Kidney epithelial cell (primary cell): ENCODE measurements at regions not wholly inside any gene's neighbourhood (a gene's known extent, or its start where the extent isn't known, plus 50 kb on each side); places are given as distances from the start of the nearest gene placed in this dataset.
"Not testable (repeated sequence)": the region's sequence is repeated elsewhere in the genome, so short reads cannot be mapped to it uniquely, and the experiment has no call there.

ENCODE experiments used
- DNase-seq: peaks from one replicate; pipeline ENCODE4 v3.0.0-alpha.2; 2010; ENCODE audit warnings: low read depth
- H3K27me3 ChIP-seq: 2 replicates; pipeline ENCODE4 v1.6.0; 2011; ENCODE audit warnings: low read length; ENCODE audit not compliant: control insufficient read depth, insufficient read depth
- H3K36me3 ChIP-seq: 2 replicates; pipeline ENCODE4 v1.5.1; 2011; ENCODE audit warnings: low read length; ENCODE audit not compliant: control insufficient read depth, insufficient read depth
- H3K4me3 ChIP-seq: 2 replicates; pipeline ENCODE4 v1.5.1; 2011; ENCODE audit warnings: low read depth, mild to moderate bottlenecking, control low read depth, low read length
- CTCF ChIP-seq: IDR thresholded peaks from 2 replicates; pipeline ENCODE4 v1.5.1; 2011; ENCODE audit warnings: mild to moderate bottlenecking, moderate library complexity, low read length, control low read depth, inconsistent platforms; ENCODE audit not compliant: insufficient read depth, poor library complexity, severe bottlenecking

DNA sequence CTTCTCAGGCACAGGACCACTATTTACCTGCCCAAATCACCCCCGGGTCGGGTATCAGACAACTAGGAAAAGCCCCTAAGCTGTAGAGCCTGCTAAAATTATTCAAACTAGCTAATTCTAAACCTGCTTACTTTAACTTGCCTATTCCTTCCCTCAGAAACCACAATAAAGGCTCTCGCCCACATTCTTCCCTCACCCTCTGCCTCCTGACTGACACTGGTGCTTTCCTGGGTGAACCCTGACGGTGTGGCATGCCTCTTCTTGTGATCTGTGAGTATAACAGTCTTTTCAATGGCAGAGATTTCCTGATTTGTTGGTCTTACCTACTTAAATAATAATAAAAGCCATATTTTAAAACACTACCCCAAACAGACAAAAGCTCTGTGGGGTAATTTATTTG, 209.4 kb upstream of the XIST start:
- H3K27me3 ChIP-seq: no peaks in the 10 kb centered on the region
- no peak overlapping the region for H3K4me3 ChIP-seq
- no peaks in the 10 kb centered on the region for H3K36me3 ChIP-seq
- no peak for TF ChIP-seq CTCF
- no peak for DNase-seq

GRCh38 chrX:74049126-74049525, 196.6 kb upstream of the XIST start:
- H3K36me3 ChIP-seq: no peaks in the 10 kb centered on the region
- no peak for TF ChIP-seq CTCF
- H3K4me3 ChIP-seq: no peak overlapping the region
- no peaks in the 10 kb centered on the region for H3K27me3 ChIP-seq
- DNase-seq: no peak

- not testable (repeated sequence) for H3K36me3 ChIP-seq, H3K4me3 ChIP-seq, H3K27me3 ChIP-seq, DNase-seq
Measured at GRCh38 chrX:74034066-74034465, 181.6 kb upstream of the XIST start.

DNA sequence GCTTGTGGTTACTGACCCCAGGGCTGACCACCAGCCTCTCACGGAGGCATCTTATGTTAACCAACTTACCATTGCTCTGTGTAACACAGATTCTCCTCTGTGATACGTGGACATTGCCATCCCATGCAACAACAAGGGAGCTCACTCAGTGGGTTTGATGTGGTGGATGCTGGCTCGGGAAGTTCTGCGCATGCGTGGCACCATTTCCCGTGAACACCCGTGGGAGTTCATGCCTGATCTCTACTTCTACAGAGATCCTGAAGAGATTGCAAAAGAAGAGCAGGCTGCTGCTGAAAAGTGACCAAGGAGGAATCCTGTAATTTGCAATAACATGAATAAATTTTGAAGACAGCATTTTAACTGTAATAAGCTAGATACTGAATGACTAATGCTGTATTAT, 179.0 kb upstream of the XIST start:
- not testable (repeated sequence) for DNase-seq, H3K36me3 ChIP-seq, H3K27me3 ChIP-seq, H3K4me3 ChIP-seq

DNA sequence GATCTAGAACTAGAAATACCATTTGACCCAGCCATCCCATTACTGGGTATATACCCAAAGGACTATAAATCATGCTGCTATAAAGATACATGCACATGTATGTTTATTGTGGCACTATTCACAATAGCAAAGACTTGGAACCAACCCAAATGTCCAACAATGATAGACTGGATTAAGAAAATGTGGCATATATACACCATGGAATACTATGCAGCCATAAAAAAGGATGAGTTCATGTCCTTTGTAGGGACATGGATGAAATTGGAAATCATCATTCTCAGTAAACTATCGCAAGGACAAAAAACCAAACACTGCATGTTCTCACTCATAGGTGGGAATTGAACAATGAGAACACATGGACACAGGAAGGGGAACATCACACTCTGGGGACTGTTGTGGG, 178.3 kb upstream of the XIST start:
- not testable (repeated sequence) for H3K36me3 ChIP-seq, H3K4me3 ChIP-seq, DNase-seq, H3K27me3 ChIP-seq

DNA sequence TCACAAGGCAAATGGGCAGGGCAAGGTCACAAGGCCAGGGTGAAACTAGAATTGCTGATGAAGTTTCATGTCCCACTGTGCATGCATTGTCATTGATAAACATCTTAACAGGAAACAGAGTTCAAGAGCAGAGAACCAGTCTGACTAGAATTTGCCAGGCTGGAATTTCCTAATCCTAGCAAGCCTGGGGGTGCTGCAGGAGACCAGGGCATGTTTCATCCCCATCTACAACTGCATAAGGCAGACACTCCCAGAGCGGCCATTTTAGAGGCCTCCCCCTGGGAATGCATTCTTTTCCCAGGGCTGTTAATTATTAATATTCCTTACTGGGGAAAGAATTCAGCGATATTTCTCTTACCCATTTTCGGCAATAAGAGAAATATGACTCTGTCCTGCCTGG, 172.6 kb upstream of the XIST start:
- DNase-seq: not testable (repeated sequence)

GRCh38 chrX:74023203-74023602, 170.7 kb upstream of the XIST start:
- TF ChIP-seq CTCF: no peak
- H3K4me3 ChIP-seq: no peak overlapping the region
- H3K27me3 ChIP-seq: no peaks in the 10 kb centered on the region
- H3K36me3 ChIP-seq: no peaks in the 10 kb centered on the region
- DNase-seq: no peak

More for the DNA sequence above, 172.6 kb upstream of the XIST start:
- not testable (repeated sequence) for H3K36me3 ChIP-seq, H3K27me3 ChIP-seq, H3K4me3 ChIP-seq

DNA sequence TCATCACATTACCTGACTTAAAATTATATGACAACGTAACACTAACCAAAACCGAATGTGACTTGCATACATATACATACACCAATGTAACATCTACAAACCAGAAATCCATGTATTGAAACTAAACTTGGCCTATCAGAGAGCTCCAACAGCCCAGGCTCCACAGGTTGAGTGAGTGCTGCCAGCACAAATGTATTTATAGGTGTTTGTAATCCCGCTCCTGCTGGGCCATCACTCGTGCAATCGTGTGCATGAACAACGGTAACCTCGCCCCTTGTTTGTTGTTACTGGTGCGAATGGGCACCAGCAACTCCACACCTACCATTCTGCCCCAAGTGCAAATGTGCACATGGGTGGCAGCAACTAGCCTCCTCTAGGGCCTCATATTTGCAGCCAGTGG, 165.7 kb upstream of the XIST start:
- no peak overlapping the region for H3K4me3 ChIP-seq

More for the DNA sequence above, 165.7 kb upstream of the XIST start:
- no peak for DNase-seq
- no peak for TF ChIP-seq CTCF
- Histone ChIP-seq H3K27me3 (no peaks in the 10 kb centered on the region), H3K36me3 (no peaks in the 10 kb centered on the region)
